HG02623 (cell line): ENCODE measurements at regions not wholly inside any gene's neighbourhood (a gene's known extent, or its start where the extent isn't known, plus 50 kb on each side); places are given as distances from the start of the nearest gene placed in this dataset.
"Not testable (repeated sequence)": the region's sequence is repeated elsewhere in the genome, so short reads cannot be mapped to it uniquely, and the experiment has no call there.

ENCODE experiments used
- ATAC-seq: cut with Tn5 transposase; IDR thresholded peaks from one replicate; pipeline ENCODE4 v1.9.1; 2021; ENCODE audit warnings: moderate library complexity; ENCODE audit not compliant: unreplicated experiment

- ATAC-seq, result no peak
Observed at GRCh38 chr6:74733830-74734620, 471.8 kb downstream of the COL12A1 start.

GRCh38 chr6:74731931-74732330 lies 473.9 kb downstream of the COL12A1 start:
- ATAC-seq, result no peak

GRCh38 chr6:74731204-74731603 lies 474.6 kb downstream of the COL12A1 start:
- ATAC-seq, result no peak

- ATAC-seq, result no peak
Observed at GRCh38 chr6:74720923-74721322, 484.9 kb downstream of the COL12A1 start.

GRCh38 chr6:74717591-74717990 lies 488.3 kb downstream of the COL12A1 start:
- ATAC-seq, result no peak

- ATAC-seq, result no peak
Observed at GRCh38 chr6:74715355-74716085, 490.3 kb downstream of the COL12A1 start.

GRCh38 chr6:74713941-74714340 lies 491.9 kb downstream of the COL12A1 start:
- no peak for ATAC-seq

GRCh38 chr6:74705451-74705850 lies 500.4 kb downstream of the COL12A1 start:
- no peak for ATAC-seq

- not testable (repeated sequence) for ATAC-seq
Observed at GRCh38 chr6:74704540-74704939, 501.3 kb downstream of the COL12A1 start.

GRCh38 chr6:74690365-74690764 lies 515.5 kb downstream of the COL12A1 start:
- no peak for ATAC-seq

- no peak for ATAC-seq
Observed at GRCh38 chr6:74689601-74690000, 516.3 kb downstream of the COL12A1 start.

- no peak for ATAC-seq
Observed at GRCh38 chr6:74677463-74677862, 528.4 kb downstream of the COL12A1 start.

GRCh38 chr6:74676906-74677305 lies 528.9 kb downstream of the COL12A1 start:
- ATAC-seq, result no peak

- no peak for ATAC-seq
Observed at GRCh38 chr6:74674377-74674776, 531.5 kb downstream of the COL12A1 start.

- ATAC-seq, result no peak
Observed at GRCh38 chr6:74671558-74672025, 534.3 kb downstream of the COL12A1 start.

- no peak for ATAC-seq
Observed at GRCh38 chr6:74658391-74658790, 547.5 kb downstream of the COL12A1 start.

GRCh38 chr6:74657931-74658330 lies 547.9 kb downstream of the COL12A1 start:
- no peak for ATAC-seq

- ATAC-seq, result no peak
Observed at GRCh38 chr6:74657011-74657410, 548.8 kb downstream of the COL12A1 start.

- ATAC-seq, result no peak
Observed at GRCh38 chr6:74656453-74656852, 549.4 kb downstream of the COL12A1 start.

- ATAC-seq, result no peak
Observed at GRCh38 chr6:74654296-74654695, 551.6 kb downstream of the COL12A1 start.

- ATAC-seq, result no peak
Observed at GRCh38 chr6:74651948-74652842, 553.7 kb downstream of the COL12A1 start.
